CD8-positive, alpha-beta memory T cell (primary cell): ENCODE measurements at regions not wholly inside any gene's neighbourhood (a gene's known extent, or its start where the extent isn't known, plus 50 kb on each side); places are given as distances from the start of the nearest gene placed in this dataset.
"Not testable (repeated sequence)": the region's sequence is repeated elsewhere in the genome, so short reads cannot be mapped to it uniquely, and the experiment has no call there.

ENCODE experiments used
- CTCF ChIA-PET: fragments of 350-600 bp; sonication (Branson Sonifier 250); formaldehyde crosslinking; loops from one replicate; lab custom pipeline; 2021; ENCODE audit warnings: antibody characterized with exemption; lab: Charles Lee
- POLR2A ChIA-PET: fragments of 350-600 bp; sonication (Branson Sonifier 250); formaldehyde crosslinking; loops from one replicate; lab custom pipeline; 2021; ENCODE audit warnings: antibody characterized with exemption; lab: Charles Lee
- DNase-seq, 5 donors: peaks; one replicate each; pipeline versions ENCODE4 v3.0.0 to v3.0.0-alpha.2; 2020 to 2022; ENCODE audit warnings: mixed read lengths in 1 of 5
- H3K27ac ChIP-seq: one replicate; pipeline ENCODE4 v1.7.0; 2013; ENCODE audit warnings: low read depth, mild to moderate bottlenecking, low read length, moderate library complexity
- H3K27me3 ChIP-seq: 2 replicates; pipeline ENCODE4 v1.7.0; 2013; ENCODE audit warnings: low read length, mild to moderate bottlenecking; ENCODE audit not compliant: insufficient read depth, poor library complexity, severe bottlenecking
- H3K36me3 ChIP-seq: 2 replicates; pipeline ENCODE4 v1.7.0; 2013; ENCODE audit warnings: mild to moderate bottlenecking, low read length, moderate library complexity; ENCODE audit not compliant: insufficient read depth
- H3K4me1 ChIP-seq: 2 replicates; pipeline ENCODE4 v1.7.0; 2013; ENCODE audit warnings: mild to moderate bottlenecking, low read length, moderate library complexity; ENCODE audit not compliant: insufficient read depth
- H3K4me3 ChIP-seq: 2 replicates; pipeline ENCODE4 v1.7.0; 2013; ENCODE audit warnings: mild to moderate bottlenecking, low read length
- H3K9me3 ChIP-seq: 2 replicates; pipeline ENCODE4 v1.7.0; 2013; ENCODE audit warnings: mild to moderate bottlenecking, low read length
- H3K27ac Mint-ChIP-seq, 8 donors: one replicate each; pipeline ENCODE4 v1.8.0; 2020 to 2021; ENCODE audit warnings: mixed read lengths in 8 of 8, mild to moderate bottlenecking in 6 of 8, inconsistent platforms in 3 of 8, moderate library complexity in 3 of 8
- H3K27me3 Mint-ChIP-seq, 2 donors: one replicate each; pipeline ENCODE4 v1.8.0; 2020 to 2021; ENCODE audit warnings: mixed read lengths in 2 of 2, mild to moderate bottlenecking in 1 of 2, moderate library complexity in 1 of 2
- H3K36me3 Mint-ChIP-seq, 3 donors: one replicate each; pipeline ENCODE4 v1.8.0; 2020 to 2021; ENCODE audit warnings: mixed read lengths in 3 of 3, inconsistent platforms in 1 of 3, mild to moderate bottlenecking in 1 of 3
- H3K4me1 Mint-ChIP-seq, 3 donors: one replicate each; pipeline ENCODE4 v1.8.0; 2020 to 2021; ENCODE audit warnings: mixed read lengths in 3 of 3, inconsistent platforms in 1 of 3, mild to moderate bottlenecking in 1 of 3
- H3K4me3 Mint-ChIP-seq, 7 donors: one replicate each; pipeline ENCODE4 v1.8.0; 2020 to 2021; ENCODE audit warnings: mixed read lengths in 7 of 7, mild to moderate bottlenecking in 6 of 7, moderate library complexity in 4 of 7, inconsistent platforms in 2 of 7
- H3K9me3 Mint-ChIP-seq, 5 donors: one replicate each; pipeline ENCODE4 v1.8.0; 2020 to 2022; ENCODE audit warnings: mixed read lengths in 5 of 5, mild to moderate bottlenecking in 3 of 5, moderate library complexity in 2 of 5, inconsistent platforms in 1 of 5

- POLR2A ChIA-PET = no interaction called here
- H3K36me3 Mint-ChIP-seq = peaks cover 0 to 2% (median 0%) of the 10 kb centered on the region in 3 donors
- H3K27ac Mint-ChIP-seq = no peak overlapping the region
- Histone ChIP-seq H3K27ac (no peak overlapping the region), H3K9me3 (no peaks in the 10 kb centered on the region), H3K27me3 (no peaks in the 10 kb centered on the region), H3K4me3 (no peak overlapping the region), H3K4me1 (no peaks in the 10 kb centered on the region), H3K36me3 (no peaks in the 10 kb centered on the region)
- CTCF ChIA-PET = no interaction called here
- no peaks in the 10 kb centered on the region for H3K27me3 Mint-ChIP-seq
- DNase-seq = no peak
- H3K9me3 Mint-ChIP-seq = peaks cover 4 to 19% (median 18%) of the 10 kb centered on the region in 5 donors
- no peaks in the 10 kb centered on the region for H3K4me1 Mint-ChIP-seq
- H3K4me3 Mint-ChIP-seq = no peak overlapping the region
Observed at GRCh38 chr3:89740080-89740880, 632.9 kb downstream of the EPHA3 start.

GRCh38 chr3:89740881-89741177 is 633.4 kb downstream of the EPHA3 start:
- DNase-seq = no peak
- no peak overlapping the region for H3K4me3 ChIP-seq
- H3K36me3 ChIP-seq = no peaks in the 10 kb centered on the region
- Mint-ChIP-seq H3K4me1 (no peaks in the 10 kb centered on the region), H3K9me3 (peaks cover 8 to 22% (median 18%) of the 10 kb centered on the region in 5 donors), H3K36me3 (peaks cover 0 to 2% (median 0%) of the 10 kb centered on the region in 3 donors), H3K4me3 (no peak overlapping the region), H3K27ac (no peak overlapping the region), H3K27me3 (no peaks in the 10 kb centered on the region)
- ChIA-PET POLR2A (no interaction called here), CTCF (no interaction called here)
- H3K27ac ChIP-seq = no peak overlapping the region
- no peaks in the 10 kb centered on the region for H3K4me1 ChIP-seq
- H3K27me3 ChIP-seq = no peaks in the 10 kb centered on the region
- no peaks in the 10 kb centered on the region for H3K9me3 ChIP-seq

GRCh38 chr3:89742546-89742945 is 635.1 kb downstream of the EPHA3 start:
- H3K4me3 Mint-ChIP-seq = no peak overlapping the region
- ChIA-PET CTCF (no interaction called here), POLR2A (no interaction called here)
- Histone ChIP-seq H3K36me3 (no peaks in the 10 kb centered on the region), H3K27ac (no peak overlapping the region), H3K9me3 (no peaks in the 10 kb centered on the region), H3K4me3 (no peak overlapping the region), H3K4me1 (no peaks in the 10 kb centered on the region), H3K27me3 (no peaks in the 10 kb centered on the region)
- no peaks in the 10 kb centered on the region for H3K4me1 Mint-ChIP-seq
- no peaks in the 10 kb centered on the region for H3K27me3 Mint-ChIP-seq
- H3K9me3 Mint-ChIP-seq = peaks cover 6 to 19% (median 17%) of the 10 kb centered on the region in 5 donors
- DNase-seq = no peak
- no peak overlapping the region for H3K27ac Mint-ChIP-seq
- peaks cover 0 to 2% (median 0%) of the 10 kb centered on the region in 3 donors for H3K36me3 Mint-ChIP-seq

GRCh38 chr3:89747541-89748278 is 640.3 kb downstream of the EPHA3 start:
- H3K27ac ChIP-seq, H3K36me3 Mint-ChIP-seq, H3K27me3 ChIP-seq, DNase-seq, H3K4me1 Mint-ChIP-seq, H3K27ac Mint-ChIP-seq, H3K36me3 ChIP-seq, H3K4me1 ChIP-seq, H3K9me3 ChIP-seq, H3K27me3 Mint-ChIP-seq, POLR2A ChIA-PET, CTCF ChIA-PET, H3K4me3 ChIP-seq, H3K4me3 Mint-ChIP-seq: not testable (repeated sequence)
- H3K9me3 Mint-ChIP-seq = peaks cover 8 to 16% (median 12%) of the 10 kb centered on the region in 5 donors

- CTCF ChIA-PET = no interaction called here
- no peak overlapping the region for H3K4me3 Mint-ChIP-seq
Observed at GRCh38 chr3:89762405-89762804, 655.0 kb downstream of the EPHA3 start.

GRCh38 chr3:89783341-89783927 is 676.0 kb downstream of the EPHA3 start:
- Mint-ChIP-seq H3K36me3 (no peaks in the 10 kb centered on the region), H3K27ac (peak overlapping the region in 1 of 8 donors; percentile 5), H3K27me3 (no peaks in the 10 kb centered on the region), H3K9me3 (peaks cover 5 to 28% (median 17%) of the 10 kb centered on the region in 5 donors), H3K4me1 (no peaks in the 10 kb centered on the region), H3K4me3 (no peak overlapping the region)
- Histone ChIP-seq H3K4me3 (no peak overlapping the region), H3K4me1 (no peaks in the 10 kb centered on the region), H3K9me3 (no peaks in the 10 kb centered on the region), H3K36me3 (no peaks in the 10 kb centered on the region), H3K27me3 (no peaks in the 10 kb centered on the region), H3K27ac (no peak overlapping the region)
- no peak for DNase-seq
- CTCF ChIA-PET = no interaction called here
- POLR2A ChIA-PET = no interaction called here

More at GRCh38 chr3:89762405-89762804, 655.0 kb downstream of the EPHA3 start:
- H3K27ac Mint-ChIP-seq = no peak overlapping the region
- H3K36me3 Mint-ChIP-seq = no peaks in the 10 kb centered on the region
- H3K27me3 Mint-ChIP-seq = peaks cover 0 to 1% of the 10 kb centered on the region in 2 donors
- H3K4me1 Mint-ChIP-seq = no peaks in the 10 kb centered on the region
- Histone ChIP-seq H3K4me3 (no peak overlapping the region), H3K36me3 (no peaks in the 10 kb centered on the region), H3K27ac (no peak overlapping the region), H3K9me3 (peaks cover 3% of the 10 kb centered on the region), H3K27me3 (no peaks in the 10 kb centered on the region), H3K4me1 (no peaks in the 10 kb centered on the region)
- peaks cover 9 to 40% (median 15%) of the 10 kb centered on the region in 5 donors for H3K9me3 Mint-ChIP-seq
- POLR2A ChIA-PET = no interaction called here
- no peak for DNase-seq

GRCh38 chr3:89787485-89787884 is 680.1 kb downstream of the EPHA3 start:
- no peaks in the 10 kb centered on the region for H3K27me3 Mint-ChIP-seq
- no peaks in the 10 kb centered on the region for H3K36me3 Mint-ChIP-seq
- H3K4me1 Mint-ChIP-seq = no peaks in the 10 kb centered on the region
- H3K4me3 Mint-ChIP-seq = no peak overlapping the region
- Histone ChIP-seq H3K9me3 (no peaks in the 10 kb centered on the region), H3K27ac (no peak overlapping the region), H3K36me3 (no peaks in the 10 kb centered on the region), H3K4me1 (no peaks in the 10 kb centered on the region), H3K4me3 (no peak overlapping the region), H3K27me3 (no peaks in the 10 kb centered on the region)
- H3K27ac Mint-ChIP-seq = no peak overlapping the region
- no peak for DNase-seq
- ChIA-PET POLR2A (no interaction called here), CTCF (no interaction called here)
- peaks cover 6 to 34% (median 23%) of the 10 kb centered on the region in 5 donors for H3K9me3 Mint-ChIP-seq

- no peaks in the 10 kb centered on the region for H3K9me3 ChIP-seq
- no peaks in the 10 kb centered on the region for H3K27me3 ChIP-seq
- ChIA-PET CTCF (no interaction called here), POLR2A (no interaction called here)
- H3K27ac ChIP-seq = no peak overlapping the region
- Mint-ChIP-seq H3K4me1 (no peaks in the 10 kb centered on the region), H3K4me3 (no peak overlapping the region), H3K9me3 (peaks cover 7 to 34% (median 23%) of the 10 kb centered on the region in 5 donors), H3K36me3 (no peaks in the 10 kb centered on the region), H3K27me3 (no peaks in the 10 kb centered on the region), H3K27ac (no peak overlapping the region)
- no peaks in the 10 kb centered on the region for H3K36me3 ChIP-seq
- DNase-seq = no peak
- no peaks in the 10 kb centered on the region for H3K4me1 ChIP-seq
- no peak overlapping the region for H3K4me3 ChIP-seq
Observed at GRCh38 chr3:89787979-89788378, 680.6 kb downstream of the EPHA3 start.
